ENCODE measurements at regions not wholly inside any gene's neighbourhood (a gene's known extent, or its start where the extent isn't known, plus 50 kb on each side); places are given as distances from the start of the nearest gene placed in this dataset.

DNA sequence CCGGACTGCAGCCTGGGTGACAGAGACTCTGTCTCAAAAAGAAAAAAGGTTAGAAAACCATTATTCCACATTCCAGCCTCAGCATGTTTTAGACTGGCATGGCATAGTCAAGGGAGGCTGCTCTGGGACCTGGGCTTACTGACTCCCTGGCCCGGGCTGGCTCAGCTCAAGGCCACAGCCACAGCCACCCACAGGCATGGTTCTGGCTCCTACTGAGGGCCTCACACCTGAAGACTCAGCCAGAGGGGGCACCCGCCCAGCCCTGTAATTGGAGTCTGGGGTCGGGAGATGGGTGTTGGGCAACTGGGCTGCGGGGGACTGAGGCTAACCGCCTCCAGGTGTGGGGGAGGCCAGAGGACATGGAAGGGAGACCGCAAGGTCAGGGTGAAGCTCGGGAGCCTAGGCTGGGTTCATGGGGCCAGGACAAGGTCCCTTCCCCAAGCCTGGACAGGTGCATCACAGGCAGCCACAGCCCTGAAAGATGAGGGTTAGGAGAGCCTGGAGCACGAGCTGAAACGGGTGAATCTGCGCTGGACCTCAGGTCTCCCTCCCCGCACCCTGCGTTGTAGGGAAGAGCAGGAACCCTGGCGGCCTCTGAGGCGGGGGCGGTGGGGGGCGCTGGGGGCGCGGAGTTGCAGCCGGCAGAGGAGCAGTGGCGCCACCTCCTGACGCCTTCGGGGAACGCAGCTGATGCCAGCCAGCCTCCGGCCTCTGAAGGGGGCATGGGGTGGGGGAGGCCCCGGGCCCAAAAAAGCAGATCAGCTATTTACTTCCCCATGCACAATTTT is 67.7 kb upstream of the SRSF6 start:
- H3K4me3 ChIP-seq (ENCODE audit: low read depth, low read length), result no peak overlapping the region
- ChIA-PET POLR2A (no interaction called here), CTCF (interaction anchor here (0.9 to 2.8 kb wide), 7 partner anchors 10 to 202 kb away, joined by 3 to 11 read pairs (median 4); no protein-coding TSS in a partner anchor)
- TF ChIP-seq, protein P1, sequence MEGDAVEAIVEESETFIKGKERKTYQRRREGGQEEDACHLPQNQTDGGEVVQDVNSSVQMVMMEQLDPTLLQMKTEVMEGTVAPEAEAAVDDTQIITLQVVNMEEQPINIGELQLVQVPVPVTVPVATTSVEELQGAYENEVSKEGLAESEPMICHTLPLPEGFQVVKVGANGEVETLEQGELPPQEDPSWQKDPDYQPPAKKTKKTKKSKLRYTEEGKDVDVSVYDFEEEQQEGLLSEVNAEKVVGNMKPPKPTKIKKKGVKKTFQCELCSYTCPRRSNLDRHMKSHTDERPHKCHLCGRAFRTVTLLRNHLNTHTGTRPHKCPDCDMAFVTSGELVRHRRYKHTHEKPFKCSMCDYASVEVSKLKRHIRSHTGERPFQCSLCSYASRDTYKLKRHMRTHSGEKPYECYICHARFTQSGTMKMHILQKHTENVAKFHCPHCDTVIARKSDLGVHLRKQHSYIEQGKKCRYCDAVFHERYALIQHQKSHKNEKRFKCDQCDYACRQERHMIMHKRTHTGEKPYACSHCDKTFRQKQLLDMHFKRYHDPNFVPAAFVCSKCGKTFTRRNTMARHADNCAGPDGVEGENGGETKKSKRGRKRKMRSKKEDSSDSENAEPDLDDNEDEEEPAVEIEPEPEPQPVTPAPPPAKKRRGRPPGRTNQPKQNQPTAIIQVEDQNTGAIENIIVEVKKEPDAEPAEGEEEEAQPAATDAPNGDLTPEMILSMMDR (IDR thresholded peaks at IDR 0.05; ENCODE audit: insufficient read depth, low read length, missing control alignments), result peak; percentile 55
- no peak for DNase-seq (ENCODE audit: low read depth, low spot score)

DNA sequence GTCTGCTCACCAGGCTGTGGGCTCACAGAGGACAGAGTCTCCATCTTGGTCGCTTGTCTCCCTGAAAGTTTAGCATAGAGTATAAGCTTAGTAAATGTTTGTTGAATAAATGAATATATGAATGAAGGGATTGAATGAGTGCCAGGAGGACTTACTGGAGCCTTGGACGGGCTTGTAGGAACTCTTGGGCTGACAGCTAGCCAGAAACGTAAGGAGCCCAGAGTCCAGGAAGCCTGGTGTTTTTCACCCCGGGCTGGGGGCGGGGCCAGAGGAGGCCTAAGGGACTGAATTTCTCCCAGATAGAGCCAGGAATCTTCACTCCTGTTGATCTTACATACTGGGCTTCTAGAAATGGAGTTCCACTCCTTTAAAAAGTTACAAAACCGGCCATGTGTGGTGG is 68.5 kb upstream of the SRSF6 start:
- no peak for DNase-seq (ENCODE audit: low read depth, low spot score)
- no peak overlapping the region for H3K4me3 ChIP-seq (ENCODE audit: low read depth, low read length)
- TF ChIP-seq, protein P1 (IDR thresholded peaks at IDR 0.05; ENCODE audit: insufficient read depth, low read length, missing control alignments), result no peak
- CTCF ChIA-PET, result interaction anchor here (1.2 to 2.8 kb wide), 3 partner anchors 9 to 202 kb away, joined by 3 to 11 read pairs (median 3); no protein-coding TSS in a partner anchor
- POLR2A ChIA-PET, result interaction anchor here (0.6 kb wide), 1 partner anchor 68 kb away, joined by 5 read pairs; no protein-coding TSS in a partner anchor

DNA sequence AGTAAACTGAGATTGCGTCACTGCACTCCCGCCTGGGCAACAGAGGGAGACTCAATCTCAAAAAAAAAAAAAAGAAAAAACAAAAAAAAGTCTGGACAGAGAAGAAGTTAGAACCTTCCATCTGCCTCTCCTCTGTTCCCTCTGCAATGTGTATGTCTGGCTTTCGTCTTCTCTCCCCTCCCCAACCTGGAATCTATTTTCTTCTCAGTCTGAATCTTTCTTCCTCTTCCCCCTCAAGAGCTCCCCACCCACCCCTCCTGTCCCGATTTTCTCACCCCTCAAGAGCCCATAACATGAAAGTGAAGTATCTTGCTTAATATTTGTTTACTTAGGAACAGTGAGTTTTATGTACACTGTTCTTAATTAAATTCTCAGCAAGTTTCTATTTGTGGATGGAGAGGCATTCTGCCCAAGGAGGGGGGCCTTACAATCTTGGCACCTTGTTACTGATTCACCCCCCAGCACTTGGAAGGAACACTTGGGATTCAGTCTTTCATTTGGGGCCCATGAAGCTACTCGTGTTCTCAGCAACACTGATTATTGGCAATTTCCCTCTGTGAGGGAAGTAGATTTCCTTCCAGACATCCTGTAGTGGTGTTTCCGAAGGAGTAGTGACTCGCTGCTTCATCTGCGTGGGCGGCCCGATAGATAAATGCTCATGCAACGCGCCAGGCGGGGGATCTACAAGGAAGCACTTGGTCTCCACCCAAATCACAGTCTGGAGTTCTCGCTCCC is 69.3 kb upstream of the SRSF6 start:
- TF ChIP-seq, protein P1 (IDR thresholded peaks at IDR 0.05; ENCODE audit: insufficient read depth, low read length, missing control alignments), result no peak
- ChIA-PET CTCF (interaction anchor here (1.0 to 2.8 kb wide), 2 partner anchors 9 to 12 kb away, joined by 4 to 11 read pairs; no protein-coding TSS in a partner anchor), POLR2A (interaction anchor here (0.6 kb wide), 1 partner anchor 69 kb away, joined by 5 read pairs; no protein-coding TSS in a partner anchor)

DNA sequence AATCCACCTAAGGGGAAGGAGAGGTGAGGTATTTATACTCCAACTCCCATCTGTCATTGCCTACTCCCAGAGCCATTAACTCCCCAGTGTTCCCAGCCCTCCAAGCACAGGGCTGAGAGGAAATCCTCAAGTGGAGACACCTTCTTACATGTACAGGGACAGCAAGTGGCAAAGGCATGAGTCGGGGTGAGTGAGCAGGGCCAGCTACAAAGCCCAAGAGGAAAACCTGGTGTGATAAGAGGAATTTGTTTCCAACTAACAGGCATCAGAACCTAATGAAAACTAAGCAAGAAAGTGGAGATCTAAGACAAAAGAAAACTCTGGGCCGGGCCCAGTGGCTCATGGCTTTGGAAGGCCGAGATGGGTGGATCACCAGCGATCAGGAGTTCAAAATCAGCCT is 70.0 kb upstream of the SRSF6 start:
- TF ChIP-seq, protein P1 (IDR thresholded peaks at IDR 0.05; ENCODE audit: insufficient read depth, low read length, missing control alignments), result no peak
- ChIA-PET CTCF (no interaction called here), POLR2A (no interaction called here)
- no peak overlapping the region for H3K4me3 ChIP-seq (ENCODE audit: low read depth, low read length)
- DNase-seq (ENCODE audit: low read depth, low spot score), result no peak

More for the DNA sequence above, 69.3 kb upstream of the SRSF6 start:
- no peak overlapping the region for H3K4me3 ChIP-seq (ENCODE audit: low read depth, low read length)
- DNase-seq (ENCODE audit: low read depth, low spot score), result no peak

DNA sequence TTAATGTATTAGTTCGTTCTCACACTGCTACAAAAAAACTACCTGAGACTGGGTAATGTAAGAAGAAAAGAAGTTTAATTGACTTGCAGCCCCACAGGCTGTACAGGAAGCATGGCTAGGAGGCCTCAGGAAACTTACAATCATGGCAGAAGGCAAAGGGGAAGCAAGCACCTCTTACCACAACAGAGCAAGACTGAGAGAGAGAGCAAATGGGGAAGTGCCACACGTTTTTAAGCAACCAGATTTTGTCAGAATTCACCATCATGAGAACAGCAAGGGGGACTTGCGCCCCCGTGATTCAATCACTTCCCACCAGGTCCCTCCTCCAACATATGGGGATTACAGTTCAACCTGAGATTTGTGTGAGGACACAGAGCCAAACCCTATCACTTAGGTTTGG is 70.8 kb upstream of the SRSF6 start:
- CTCF ChIA-PET, result no interaction called here
- POLR2A ChIA-PET, result no interaction called here
- TF ChIP-seq, protein P1 (IDR thresholded peaks at IDR 0.05; ENCODE audit: insufficient read depth, low read length, missing control alignments), result no peak
- H3K4me3 ChIP-seq (ENCODE audit: low read depth, low read length), result no peak overlapping the region
- no peak for DNase-seq (ENCODE audit: low read depth, low spot score)

DNA sequence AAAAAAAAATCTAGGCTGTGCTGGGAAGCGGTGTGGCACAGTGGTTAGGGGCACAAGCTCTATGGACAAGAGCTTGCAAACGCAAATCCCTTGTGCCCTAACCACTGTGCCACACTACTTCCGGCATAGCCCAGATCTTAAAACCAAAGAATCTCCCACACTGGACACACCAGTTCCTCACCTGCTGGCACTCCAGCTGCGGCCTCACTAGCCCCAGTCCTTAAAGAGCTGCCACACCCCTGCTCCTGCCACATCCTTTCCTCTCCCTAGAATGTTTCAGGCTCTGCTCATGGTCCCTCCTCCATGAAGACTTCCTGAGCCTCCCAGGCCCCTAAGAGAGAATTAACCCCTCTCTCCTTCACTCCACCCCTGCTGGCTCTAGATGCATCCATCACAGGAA is 71.8 kb upstream of the SRSF6 start:
- POLR2A ChIA-PET, result no interaction called here
- H3K4me3 ChIP-seq (ENCODE audit: low read depth, low read length), result no peak overlapping the region
- DNase-seq (ENCODE audit: low read depth, low spot score), result no peak
- CTCF ChIA-PET, result no interaction called here
- TF ChIP-seq, protein P1 (IDR thresholded peaks at IDR 0.05; ENCODE audit: insufficient read depth, low read length, missing control alignments), result no peak
